Left ventricle myocardium superior (tissue), 1 donor: ENCODE measurements at regions not wholly inside any gene's neighbourhood (a gene's known extent, or its start where the extent isn't known, plus 50 kb on each side); places are given as distances from the start of the nearest gene placed in this dataset.
"Not testable (repeated sequence)": the region's sequence is repeated elsewhere in the genome, so short reads cannot be mapped to it uniquely, and the experiment has no call there.

Experiments
- ATAC-seq: fragments of 200-7000 bp; cut with Tn5 transposase; one replicate; pipeline ENCODE4 v1.9.1; 2020; ENCODE audit warnings: mild to moderate bottlenecking, moderate library complexity
- DNase-seq: peaks from one replicate; pipeline ENCODE4 v3.0.0-alpha.2; 2020
- intact Hi-C: fragments of 100-400 bp; cut with micrococcal nuclease; formaldehyde crosslinking; loops from one replicate; pipeline ENCODE4 v1.11.0; 2022
- donor health status: DM: no; HTN: yes; CAD: no; lungs with severe emphysema.

- DNase-seq: no peak
- no peak for ATAC-seq
- intact Hi-C loops: no loop called here
Measured at GRCh38 chr18:35818353-35818667, 154.2 kb upstream of the RMP24 start.

- intact Hi-C loops: no loop called here
- ATAC-seq: no peak
Measured at GRCh38 chr18:35822413-35822812, 150.1 kb upstream of the RMP24 start.

GRCh38 chr18:35826477-35826876 lies 146.0 kb upstream of the RMP24 start:
- no peak for ATAC-seq

More at GRCh38 chr18:35822413-35822812, 150.1 kb upstream of the RMP24 start:
- DNase-seq: no peak

GRCh38 chr18:35827275-35827902 lies 145.1 kb upstream of the RMP24 start:
- ATAC-seq: no peak
- intact Hi-C loops: no loop called here
- no peak for DNase-seq

More at GRCh38 chr18:35826477-35826876, 146.0 kb upstream of the RMP24 start:
- intact Hi-C loops: no loop called here
- no peak for DNase-seq

- intact Hi-C loops: no loop called here
- ATAC-seq (no peak), DNase-seq (no peak)
Measured at GRCh38 chr18:35827903-35828275, 144.6 kb upstream of the RMP24 start.

GRCh38 chr18:35828591-35828990 lies 143.9 kb upstream of the RMP24 start:
- ATAC-seq: no peak
- DNase-seq: no peak
- intact Hi-C loops: no loop called here

GRCh38 chr18:35835366-35835765 lies 137.1 kb upstream of the RMP24 start:
- DNase-seq (no peak), ATAC-seq (no peak)
- intact Hi-C loops: no loop called here

- intact Hi-C loops: no loop called here
- ATAC-seq (no peak), DNase-seq (no peak)
Measured at GRCh38 chr18:35835833-35836232, 136.6 kb upstream of the RMP24 start.

- no peak for DNase-seq
- no peak for ATAC-seq
- intact Hi-C loops: no loop called here
Measured at GRCh38 chr18:35836932-35837331, 135.5 kb upstream of the RMP24 start.

- no peak for ATAC-seq
- no peak for DNase-seq
- intact Hi-C loops: no loop called here
Measured at GRCh38 chr18:35837922-35838496, 134.5 kb upstream of the RMP24 start.

GRCh38 chr18:35841283-35841682 lies 131.2 kb upstream of the RMP24 start:
- DNase-seq (no peak), ATAC-seq (no peak)
- intact Hi-C loops: no loop called here

- intact Hi-C loops: no loop called here
- DNase-seq (no peak), ATAC-seq (no peak)
Measured at GRCh38 chr18:35842536-35842935, 129.9 kb upstream of the RMP24 start.

GRCh38 chr18:35848321-35848720 lies 124.2 kb upstream of the RMP24 start:
- ATAC-seq, intact Hi-C loops: not testable (repeated sequence)

GRCh38 chr18:35849241-35849640 lies 123.2 kb upstream of the RMP24 start:
- DNase-seq, intact Hi-C loops, ATAC-seq: not testable (repeated sequence)

More at GRCh38 chr18:35848321-35848720, 124.2 kb upstream of the RMP24 start:
- not testable (repeated sequence) for DNase-seq

GRCh38 chr18:35851286-35851970 lies 121.1 kb upstream of the RMP24 start:
- ATAC-seq (no peak), DNase-seq (no peak)
- intact Hi-C loops: no loop called here

- intact Hi-C loops: no loop called here
- no peak for ATAC-seq
Measured at GRCh38 chr18:35852786-35853185, 119.7 kb upstream of the RMP24 start.

GRCh38 chr18:35854095-35854494 lies 118.4 kb upstream of the RMP24 start:
- intact Hi-C loops: no loop called here
- DNase-seq (no peak), ATAC-seq (peak; percentile 66)

More at GRCh38 chr18:35852786-35853185, 119.7 kb upstream of the RMP24 start:
- DNase-seq: no peak

- intact Hi-C loops: no loop called here
- DNase-seq: no peak
- ATAC-seq: no peak
Measured at GRCh38 chr18:35856178-35856577, 116.3 kb upstream of the RMP24 start.

- intact Hi-C loops, DNase-seq, ATAC-seq: not testable (repeated sequence)
Measured at GRCh38 chr18:35856721-35857120, 115.8 kb upstream of the RMP24 start.

- intact Hi-C loops, DNase-seq, ATAC-seq: not testable (repeated sequence)
Measured at GRCh38 chr18:35857581-35857980, 114.9 kb upstream of the RMP24 start.
